ENCODE measurements at regions not wholly inside any gene's neighbourhood (a gene's known extent, or its start where the extent isn't known, plus 50 kb on each side); places are given as distances from the start of the nearest gene placed in this dataset.

DNA sequence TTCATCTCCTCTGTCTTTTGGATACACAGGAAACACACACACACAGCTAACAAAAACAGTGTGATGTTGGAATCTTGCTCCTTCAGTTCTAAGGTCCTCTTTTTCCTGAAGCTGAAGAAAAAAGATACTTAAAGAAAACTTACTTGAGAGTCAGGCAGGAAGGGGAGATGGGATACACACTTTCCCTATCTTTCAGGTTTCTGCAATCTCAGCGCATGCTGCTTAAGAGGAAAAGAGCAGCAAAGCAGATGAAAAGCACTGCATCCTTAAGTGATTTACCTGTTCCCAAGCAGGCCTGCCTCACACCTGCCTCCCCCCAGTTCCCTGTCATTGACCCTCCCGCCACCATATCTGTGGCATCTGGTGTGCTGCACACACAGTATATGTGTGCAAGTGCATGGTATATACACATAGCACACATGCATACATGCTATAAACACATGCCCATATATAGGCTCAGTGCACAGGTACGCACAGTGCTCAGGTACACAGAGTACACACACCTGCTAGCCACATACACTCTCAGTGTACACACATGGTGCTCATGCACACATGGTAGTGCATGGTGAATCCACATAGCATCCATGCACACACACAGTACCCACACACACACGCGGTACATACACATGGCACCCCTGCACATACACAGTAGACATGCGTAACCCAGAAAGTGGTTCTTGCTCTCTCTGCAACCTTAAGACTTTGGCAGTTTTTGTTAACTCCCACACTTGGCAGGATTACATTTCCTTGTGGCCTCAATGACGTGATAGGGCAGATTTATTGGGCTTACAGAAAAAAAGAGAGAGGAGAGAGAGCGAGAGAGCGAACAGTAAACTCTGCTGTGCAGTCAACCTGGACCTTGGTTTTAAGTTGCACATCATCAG lies 166.9 kb downstream of the TOMM20 start (continued):
- TF ChIP-seq, protein P1, sequence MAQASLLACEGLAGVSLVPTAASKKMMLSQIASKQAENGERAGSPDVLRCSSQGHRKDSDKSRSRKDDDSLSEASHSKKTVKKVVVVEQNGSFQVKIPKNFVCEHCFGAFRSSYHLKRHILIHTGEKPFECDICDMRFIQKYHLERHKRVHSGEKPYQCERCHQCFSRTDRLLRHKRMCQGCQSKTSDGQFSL (CRISPR knock-in tag; IDR thresholded peaks at IDR 0.05), result no peak
- TF ChIP-seq, protein P1 (tag; IDR thresholded peaks at IDR 0.05), result 0 out of 4 replicates have a peak, but pooled peaks of 1 of the 2 experiments have one; percentile 17
- TF ChIP-seq NR2C2 (CRISPR knock-in tag; IDR thresholded peaks at IDR 0.05), result peak; percentile 0; the same call in 1 of the 2 replicates
- TF ChIP-seq NR2C2 (tag; IDR thresholded peaks at IDR 0.05), result peak; percentile 1; the same call in 1 of the 2 replicates
- TF ChIP-seq STAT5A (IDR thresholded peaks at IDR 0.05; ENCODE audit: borderline replicate concordance, low read length), result no peak
- no peak for TF ChIP-seq RBM14 (IDR thresholded peaks at IDR 0.05; ENCODE audit: borderline replicate concordance, insufficient read depth, low read depth, low read length)
- TF ChIP-seq RAD21 (CRISPR knock-in tag; conservative IDR thresholded peaks at IDR 0.05 in 1 of 2, IDR thresholded peaks at IDR 0.05 in 1 of 2), result no peak
- TF ChIP-seq GABPA (tag; conservative IDR thresholded peaks at IDR 0.05; ENCODE audit: low read depth), result no peak
- TF ChIP-seq WHSC1 (IDR thresholded peaks at IDR 0.05; ENCODE audit: low read length), result peak; percentile 75
- no peak for TF ChIP-seq MBD1 (CRISPR knock-in tag; IDR thresholded peaks at IDR 0.05)
- TF ChIP-seq ZNF644 (tag; IDR thresholded peaks at IDR 0.05; ENCODE audit: low read depth), result no peak
- no peak for TF ChIP-seq ATF1 (CRISPR knock-in tag; IDR thresholded peaks at IDR 0.05)
- TF ChIP-seq ATF1 (tag; IDR thresholded peaks at IDR 0.05), result 0 out of 2 replicates have a peak, but pooled peaks have one; percentile 16
- TF ChIP-seq, protein P2, sequence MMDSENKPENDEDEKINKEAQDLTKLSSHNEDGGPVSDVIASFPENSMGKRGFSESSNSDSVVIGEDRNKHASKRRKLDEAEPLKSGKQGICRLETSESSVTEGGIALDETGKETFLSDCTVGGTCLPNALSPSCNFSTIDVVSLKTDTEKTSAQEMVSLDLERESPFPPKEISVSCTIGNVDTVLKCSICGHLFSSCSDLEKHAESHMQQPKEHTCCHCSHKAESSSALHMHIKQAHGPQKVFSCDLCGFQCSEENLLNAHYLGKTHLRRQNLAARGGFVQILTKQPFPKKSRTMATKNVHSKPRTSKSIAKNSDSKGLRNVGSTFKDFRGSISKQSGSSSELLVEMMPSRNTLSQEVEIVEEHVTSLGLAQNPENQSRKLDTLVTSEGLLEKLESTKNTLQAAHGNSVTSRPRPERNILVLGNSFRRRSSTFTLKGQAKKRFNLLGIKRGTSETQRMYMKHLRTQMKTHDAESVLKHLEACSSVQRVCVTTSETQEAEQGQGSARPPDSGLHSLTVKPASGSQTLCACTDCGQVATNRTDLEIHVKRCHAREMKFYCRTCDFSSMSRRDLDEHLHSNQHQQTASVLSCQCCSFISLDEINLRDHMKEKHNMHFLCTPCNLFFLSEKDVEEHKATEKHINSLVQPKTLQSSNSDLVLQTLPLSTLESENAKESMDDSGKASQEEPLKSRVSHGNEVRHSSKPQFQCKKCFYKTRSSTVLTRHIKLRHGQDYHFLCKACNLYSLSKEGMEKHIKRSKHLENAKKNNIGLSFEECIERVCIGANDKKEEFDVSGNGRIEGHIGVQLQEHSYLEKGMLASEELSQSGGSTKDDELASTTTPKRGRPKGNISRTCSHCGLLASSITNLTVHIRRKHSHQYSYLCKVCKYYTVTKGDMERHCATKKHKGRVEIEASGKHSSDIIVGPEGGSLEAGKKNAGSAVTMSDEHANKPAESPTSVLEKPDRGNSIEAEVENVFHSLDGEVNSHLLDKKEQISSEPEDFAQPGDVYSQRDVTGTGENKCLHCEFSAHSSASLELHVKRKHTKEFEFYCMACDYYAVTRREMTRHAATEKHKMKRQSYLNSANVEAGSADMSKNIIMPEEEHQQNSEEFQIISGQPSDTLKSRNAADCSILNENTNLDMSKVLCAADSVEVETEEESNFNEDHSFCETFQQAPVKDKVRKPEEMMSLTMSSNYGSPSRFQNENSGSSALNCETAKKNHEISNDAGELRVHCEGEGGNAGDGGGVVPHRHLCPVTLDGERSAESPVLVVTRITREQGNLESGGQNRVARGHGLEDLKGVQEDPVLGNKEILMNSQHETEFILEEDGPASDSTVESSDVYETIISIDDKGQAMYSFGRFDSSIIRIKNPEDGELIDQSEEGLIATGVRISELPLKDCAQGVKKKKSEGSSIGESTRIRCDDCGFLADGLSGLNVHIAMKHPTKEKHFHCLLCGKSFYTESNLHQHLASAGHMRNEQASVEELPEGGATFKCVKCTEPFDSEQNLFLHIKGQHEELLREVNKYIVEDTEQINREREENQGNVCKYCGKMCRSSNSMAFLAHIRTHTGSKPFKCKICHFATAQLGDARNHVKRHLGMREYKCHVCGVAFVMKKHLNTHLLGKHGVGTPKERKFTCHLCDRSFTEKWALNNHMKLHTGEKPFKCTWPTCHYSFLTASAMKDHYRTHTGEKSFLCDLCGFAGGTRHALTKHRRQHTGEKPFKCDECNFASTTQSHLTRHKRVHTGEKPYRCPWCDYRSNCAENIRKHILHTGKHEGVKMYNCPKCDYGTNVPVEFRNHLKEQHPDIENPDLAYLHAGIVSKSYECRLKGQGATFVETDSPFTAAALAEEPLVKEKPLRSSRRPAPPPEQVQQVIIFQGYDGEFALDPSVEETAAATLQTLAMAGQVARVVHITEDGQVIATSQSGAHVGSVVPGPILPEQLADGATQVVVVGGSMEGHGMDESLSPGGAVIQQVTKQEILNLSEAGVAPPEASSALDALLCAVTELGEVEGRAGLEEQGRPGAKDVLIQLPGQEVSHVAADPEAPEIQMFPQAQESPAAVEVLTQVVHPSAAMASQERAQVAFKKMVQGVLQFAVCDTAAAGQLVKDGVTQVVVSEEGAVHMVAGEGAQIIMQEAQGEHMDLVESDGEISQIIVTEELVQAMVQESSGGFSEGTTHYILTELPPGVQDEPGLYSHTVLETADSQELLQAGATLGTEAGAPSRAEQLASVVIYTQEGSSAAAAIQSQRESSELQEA (IDR thresholded peaks at IDR 0.05; ENCODE audit: low read depth), result no peak
- TF ChIP-seq PCBP2 (IDR thresholded peaks at IDR 0.05; ENCODE audit: low read depth, low read length, poor library complexity, severe bottlenecking), result no peak
- 0 out of 2 replicates have a peak, but pooled peaks have one; percentile 53 for TF ChIP-seq PHTF2 (CRISPR knock-in tag; IDR thresholded peaks at IDR 0.05)

Data from K562 (cell line).